ENCODE measurements at regions not wholly inside any gene's neighbourhood (a gene's known extent, or its start where the extent isn't known, plus 50 kb on each side); places are given as distances from the start of the nearest gene placed in this dataset.

GRCh38 chr3:110650741-110651140 is 420.9 kb upstream of the NECTIN3 start:
- no peaks in the 10 kb centered on the region for H3K9me3 ChIP-seq (replicated peaks)
- H3K27me3 ChIP-seq, result no peaks in the 10 kb centered on the region
- H3K4me1 ChIP-seq, result no peaks in the 10 kb centered on the region
- no peak for DNase-seq
- H3K27ac ChIP-seq, result no peak overlapping the region
- no peak overlapping the region for H3K4me3 ChIP-seq
- H3K36me3 ChIP-seq, result no peaks in the 10 kb centered on the region

GRCh38 chr3:110654843-110655502 is 416.6 kb upstream of the NECTIN3 start:
- Histone ChIP-seq H3K4me1 (no peaks in the 10 kb centered on the region), H3K27me3 (no peaks in the 10 kb centered on the region), H3K4me3 (no peak overlapping the region), H3K36me3 (no peaks in the 10 kb centered on the region), H3K27ac (no peak overlapping the region), H3K9me3 (replicated peaks) (no peaks in the 10 kb centered on the region)
- DNase-seq, result no peak

GRCh38 chr3:110656394-110657025 is 415.1 kb upstream of the NECTIN3 start:
- Histone ChIP-seq H3K27ac (no peak overlapping the region), H3K27me3 (no peaks in the 10 kb centered on the region), H3K4me3 (no peak overlapping the region), H3K4me1 (no peaks in the 10 kb centered on the region), H3K9me3 (replicated peaks) (no peaks in the 10 kb centered on the region), H3K36me3 (no peaks in the 10 kb centered on the region)
- no peak for DNase-seq

GRCh38 chr3:110664148-110664547 is 407.5 kb upstream of the NECTIN3 start:
- H3K36me3 ChIP-seq, result no peaks in the 10 kb centered on the region
- no peak overlapping the region for H3K27ac ChIP-seq
- H3K4me3 ChIP-seq, result no peak overlapping the region
- no peaks in the 10 kb centered on the region for H3K9me3 ChIP-seq (replicated peaks)
- no peak for DNase-seq
- H3K4me1 ChIP-seq, result no peaks in the 10 kb centered on the region
- no peaks in the 10 kb centered on the region for H3K27me3 ChIP-seq

- no peak for DNase-seq
- Histone ChIP-seq H3K9me3 (replicated peaks) (no peaks in the 10 kb centered on the region), H3K4me3 (no peak overlapping the region), H3K27me3 (no peaks in the 10 kb centered on the region), H3K27ac (no peak overlapping the region), H3K36me3 (no peaks in the 10 kb centered on the region), H3K4me1 (no peaks in the 10 kb centered on the region)
These were observed 405.1 kb upstream of the NECTIN3 start for GRCh38 chr3:110666495-110666894.

GRCh38 chr3:110667216-110667615 is 404.4 kb upstream of the NECTIN3 start:
- Histone ChIP-seq H3K27ac (no peak overlapping the region), H3K36me3 (no peaks in the 10 kb centered on the region), H3K4me3 (no peak overlapping the region), H3K4me1 (no peaks in the 10 kb centered on the region), H3K27me3 (no peaks in the 10 kb centered on the region), H3K9me3 (replicated peaks) (no peaks in the 10 kb centered on the region)
- no peak for DNase-seq

- DNase-seq, result no peak
- H3K27me3 ChIP-seq, result no peaks in the 10 kb centered on the region
- no peaks in the 10 kb centered on the region for H3K36me3 ChIP-seq
- H3K9me3 ChIP-seq (replicated peaks), result no peaks in the 10 kb centered on the region
- no peak overlapping the region for H3K27ac ChIP-seq
- no peak overlapping the region for H3K4me3 ChIP-seq
- no peaks in the 10 kb centered on the region for H3K4me1 ChIP-seq
These were observed 401.2 kb upstream of the NECTIN3 start for GRCh38 chr3:110670407-110670806.

GRCh38 chr3:110677506-110677905 is 394.1 kb upstream of the NECTIN3 start:
- Histone ChIP-seq H3K4me1 (no peaks in the 10 kb centered on the region), H3K27ac (no peak overlapping the region)
- peak; percentile 6 to 19 for DNase-seq

GRCh38 chr3:110679285-110679684 is 392.3 kb upstream of the NECTIN3 start:
- Histone ChIP-seq H3K27me3 (no peaks in the 10 kb centered on the region), H3K4me3 (no peak overlapping the region), H3K9me3 (replicated peaks) (no peaks in the 10 kb centered on the region), H3K36me3 (no peaks in the 10 kb centered on the region), H3K4me1 (no peaks in the 10 kb centered on the region), H3K27ac (no peak overlapping the region)
- DNase-seq, result no peak

More at GRCh38 chr3:110677506-110677905, 394.1 kb upstream of the NECTIN3 start:
- Histone ChIP-seq H3K9me3 (replicated peaks) (no peaks in the 10 kb centered on the region), H3K27me3 (no peaks in the 10 kb centered on the region), H3K36me3 (no peaks in the 10 kb centered on the region), H3K4me3 (no peak overlapping the region)

- H3K4me1 ChIP-seq, result no peaks in the 10 kb centered on the region
- no peaks in the 10 kb centered on the region for H3K9me3 ChIP-seq (replicated peaks)
- H3K27ac ChIP-seq, result no peak overlapping the region
- no peak for DNase-seq
- no peaks in the 10 kb centered on the region for H3K36me3 ChIP-seq
- no peak overlapping the region for H3K4me3 ChIP-seq
- H3K27me3 ChIP-seq, result no peaks in the 10 kb centered on the region
These were observed 391.2 kb upstream of the NECTIN3 start for GRCh38 chr3:110680450-110680849.

GRCh38 chr3:110684466-110684865 is 387.1 kb upstream of the NECTIN3 start:
- DNase-seq, result no peak
- Histone ChIP-seq H3K4me3 (no peak overlapping the region), H3K9me3 (replicated peaks) (no peaks in the 10 kb centered on the region; the same call in 1 of the 2 replicates), H3K4me1 (no peaks in the 10 kb centered on the region), H3K36me3 (no peaks in the 10 kb centered on the region), H3K27ac (no peak overlapping the region), H3K27me3 (0 out of 2 replicates have a peak, but pooled peaks cover 5% of the 10 kb centered on the region)

GRCh38 chr3:110685630-110686029 is 386.0 kb upstream of the NECTIN3 start:
- Histone ChIP-seq H3K4me3 (no peak overlapping the region), H3K9me3 (replicated peaks) (no peaks in the 10 kb centered on the region; the same call in 1 of the 2 replicates), H3K27ac (no peak overlapping the region), H3K27me3 (0 out of 2 replicates have a peak, but pooled peaks cover 5% of the 10 kb centered on the region), H3K36me3 (no peaks in the 10 kb centered on the region), H3K4me1 (no peaks in the 10 kb centered on the region)
- no peak for DNase-seq

GRCh38 chr3:110686701-110687100 is 384.9 kb upstream of the NECTIN3 start:
- H3K36me3 ChIP-seq, result no peaks in the 10 kb centered on the region
- H3K9me3 ChIP-seq (replicated peaks), result no peaks in the 10 kb centered on the region; the same call in 1 of the 2 replicates
- H3K4me3 ChIP-seq, result no peak overlapping the region
- no peak for DNase-seq
- 0 out of 2 replicates have a peak, but pooled peaks cover 5% of the 10 kb centered on the region for H3K27me3 ChIP-seq
- no peak overlapping the region for H3K27ac ChIP-seq
- no peaks in the 10 kb centered on the region for H3K4me1 ChIP-seq

- Histone ChIP-seq H3K9me3 (replicated peaks) (no peaks in the 10 kb centered on the region; the same call in 1 of the 2 replicates), H3K4me1 (peaks cover 2% of the 10 kb centered on the region; the same call in 1 of the 2 replicates), H3K36me3 (no peaks in the 10 kb centered on the region), H3K4me3 (no peak overlapping the region), H3K27ac (no peak overlapping the region), H3K27me3 (0 out of 2 replicates have a peak, but pooled peaks cover 5% of the 10 kb centered on the region)
- no peak for DNase-seq
These were observed 384.5 kb upstream of the NECTIN3 start for GRCh38 chr3:110687138-110687537.

GRCh38 chr3:110697961-110698360 is 373.7 kb upstream of the NECTIN3 start:
- no peaks in the 10 kb centered on the region for H3K36me3 ChIP-seq
- H3K27me3 ChIP-seq, result no peaks in the 10 kb centered on the region
- H3K4me1 ChIP-seq, result no peaks in the 10 kb centered on the region
- no peaks in the 10 kb centered on the region; the same call in 1 of the 2 replicates for H3K9me3 ChIP-seq (replicated peaks)
- H3K4me3 ChIP-seq, result no peak overlapping the region
- H3K27ac ChIP-seq, result no peak overlapping the region
- no peak for DNase-seq

All from SJCRH30 (cell line).